ENCODE measurements at regions not wholly inside any gene's neighbourhood (a gene's known extent, or its start where the extent isn't known, plus 50 kb on each side); places are given as distances from the start of the nearest gene placed in this dataset.

GRCh38 chr6:132227904-132228303 is 173.4 kb downstream of the MOXD1 start:
- TF ChIP-seq, protein P1, sequence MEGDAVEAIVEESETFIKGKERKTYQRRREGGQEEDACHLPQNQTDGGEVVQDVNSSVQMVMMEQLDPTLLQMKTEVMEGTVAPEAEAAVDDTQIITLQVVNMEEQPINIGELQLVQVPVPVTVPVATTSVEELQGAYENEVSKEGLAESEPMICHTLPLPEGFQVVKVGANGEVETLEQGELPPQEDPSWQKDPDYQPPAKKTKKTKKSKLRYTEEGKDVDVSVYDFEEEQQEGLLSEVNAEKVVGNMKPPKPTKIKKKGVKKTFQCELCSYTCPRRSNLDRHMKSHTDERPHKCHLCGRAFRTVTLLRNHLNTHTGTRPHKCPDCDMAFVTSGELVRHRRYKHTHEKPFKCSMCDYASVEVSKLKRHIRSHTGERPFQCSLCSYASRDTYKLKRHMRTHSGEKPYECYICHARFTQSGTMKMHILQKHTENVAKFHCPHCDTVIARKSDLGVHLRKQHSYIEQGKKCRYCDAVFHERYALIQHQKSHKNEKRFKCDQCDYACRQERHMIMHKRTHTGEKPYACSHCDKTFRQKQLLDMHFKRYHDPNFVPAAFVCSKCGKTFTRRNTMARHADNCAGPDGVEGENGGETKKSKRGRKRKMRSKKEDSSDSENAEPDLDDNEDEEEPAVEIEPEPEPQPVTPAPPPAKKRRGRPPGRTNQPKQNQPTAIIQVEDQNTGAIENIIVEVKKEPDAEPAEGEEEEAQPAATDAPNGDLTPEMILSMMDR (IDR thresholded peaks at IDR 0.05; ENCODE audit: extremely low read depth, missing control alignments) = no peak
- no peak for DNase-seq (ENCODE audit: low spot score)

DNA sequence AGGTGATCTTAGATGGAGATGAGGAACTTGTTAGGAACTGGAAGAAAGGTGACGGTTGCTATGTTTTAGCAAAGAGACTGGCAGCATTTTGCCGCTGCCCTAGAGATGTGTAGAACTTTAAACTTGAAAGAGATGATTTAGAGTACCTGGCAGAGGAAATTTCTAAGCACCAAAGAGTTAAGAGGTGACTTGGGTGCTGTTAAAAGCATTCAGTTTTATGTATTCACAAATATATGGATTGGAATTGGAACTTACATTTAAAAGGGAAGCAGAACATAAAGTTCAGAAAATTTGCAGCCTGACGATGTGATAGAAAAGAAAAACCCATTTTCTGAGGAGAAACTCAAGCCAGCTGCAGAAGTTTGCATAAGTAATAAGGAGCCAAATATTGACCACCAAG is 176.3 kb downstream of the MOXD1 start:
- DNase-seq (ENCODE audit: low spot score) = no peak
- TF ChIP-seq, protein P1 (IDR thresholded peaks at IDR 0.05; ENCODE audit: extremely low read depth, missing control alignments) = no peak

- DNase-seq (ENCODE audit: low spot score) = no peak
- TF ChIP-seq, protein P1 (IDR thresholded peaks at IDR 0.05; ENCODE audit: extremely low read depth, missing control alignments) = no peak
Observed at GRCh38 chr6:132220800-132221199, 180.5 kb downstream of the MOXD1 start.

- TF ChIP-seq, protein P1 (IDR thresholded peaks at IDR 0.05; ENCODE audit: extremely low read depth, missing control alignments) = no peak
- no peak for DNase-seq (ENCODE audit: low spot score)
Observed at GRCh38 chr6:132219901-132220300, 181.4 kb downstream of the MOXD1 start.

DNA sequence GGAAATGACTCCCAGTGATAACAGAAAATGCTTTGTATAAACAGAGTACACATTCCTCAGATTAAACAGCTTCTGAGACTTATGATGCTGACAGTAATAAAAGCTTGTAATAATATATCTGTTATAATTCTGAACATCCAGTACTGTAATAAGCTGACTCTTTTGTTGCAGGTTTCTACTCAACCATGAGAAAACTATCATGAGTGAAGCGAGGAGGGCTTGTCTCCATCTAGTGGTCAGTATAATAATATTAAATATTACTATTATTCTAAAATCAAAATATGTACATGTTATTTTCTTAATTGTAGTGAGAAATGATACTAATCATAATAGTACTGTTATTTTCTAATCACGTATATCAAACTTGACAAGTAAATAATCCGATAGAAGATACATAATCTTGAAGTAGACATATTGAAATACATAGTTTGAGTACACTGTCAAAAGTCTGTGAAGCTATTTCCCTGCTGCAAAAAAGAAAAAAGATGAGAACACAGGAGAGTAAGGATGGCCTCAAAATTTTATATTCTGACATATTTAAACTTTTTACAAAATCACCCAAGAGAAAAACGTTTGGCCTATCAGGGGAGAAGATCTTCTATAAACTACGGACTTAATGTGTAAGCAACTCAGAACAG is 183.1 kb downstream of the MOXD1 start:
- peak; percentile 4 for DNase-seq (ENCODE audit: low spot score)
- TF ChIP-seq, protein P1 (IDR thresholded peaks at IDR 0.05; ENCODE audit: extremely low read depth, missing control alignments) = no peak

DNA sequence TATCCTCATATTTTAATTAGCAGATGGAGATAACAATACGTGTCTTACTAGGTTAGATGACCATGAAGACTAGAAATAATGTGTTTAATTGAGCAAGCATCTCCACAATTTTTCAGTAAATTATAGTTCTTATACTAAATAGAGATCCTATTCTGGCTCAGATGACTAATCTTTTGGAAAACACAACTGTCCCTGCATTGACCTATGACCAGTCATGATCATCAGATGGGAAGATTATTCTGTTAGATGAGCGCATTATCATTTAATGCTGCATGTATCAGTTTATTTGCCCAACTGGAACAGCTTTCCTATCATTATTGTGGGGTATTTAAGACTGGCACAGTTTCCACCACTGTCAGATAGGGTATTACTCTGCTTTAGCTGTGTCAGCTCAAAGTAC is 185.5 kb downstream of the MOXD1 start:
- no peak for DNase-seq (ENCODE audit: low spot score)
- TF ChIP-seq, protein P1 (IDR thresholded peaks at IDR 0.05; ENCODE audit: extremely low read depth, missing control alignments) = no peak

GRCh38 chr6:132214716-132215115 is 186.6 kb downstream of the MOXD1 start:
- TF ChIP-seq, protein P1 (IDR thresholded peaks at IDR 0.05; ENCODE audit: extremely low read depth, missing control alignments) = no peak
- DNase-seq (ENCODE audit: low spot score) = no peak
